ENCODE measurements at regions not wholly inside any gene's neighbourhood (a gene's known extent, or its start where the extent isn't known, plus 50 kb on each side); places are given as distances from the start of the nearest gene placed in this dataset.

DNA sequence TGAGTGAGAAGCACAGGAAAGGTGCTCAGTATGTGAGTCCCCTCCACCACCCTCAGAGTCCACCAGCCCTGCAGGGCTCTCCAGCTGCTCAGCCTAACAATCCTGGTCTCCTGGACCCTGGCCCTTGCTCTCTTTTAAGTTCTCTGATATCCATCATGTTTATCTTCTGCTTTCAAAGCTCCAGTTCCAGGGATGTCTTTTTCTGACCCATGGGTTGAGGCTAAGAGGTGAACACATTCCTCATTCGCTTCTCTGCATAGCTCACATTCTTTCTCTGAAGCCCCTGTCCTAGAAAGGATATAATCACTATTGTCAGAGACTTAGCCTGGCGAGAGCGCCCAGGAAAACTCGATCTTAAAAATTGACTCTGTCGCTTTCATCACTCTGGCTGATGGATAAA is 86.4 kb downstream of the ARL4C start:
- TF ChIP-seq POLR2A (IDR thresholded peaks at IDR 0.05; ENCODE audit: low read depth, low read length) = no peak
- no peak for TF ChIP-seq POLR2AphosphoS5 (IDR thresholded peaks at IDR 0.05; ENCODE audit: low read depth, low read length)
